GM21447 (cell line): ENCODE measurements at regions not wholly inside any gene's neighbourhood (a gene's known extent, or its start where the extent isn't known, plus 50 kb on each side); places are given as distances from the start of the nearest gene placed in this dataset.
"Not testable (repeated sequence)": the region's sequence is repeated elsewhere in the genome, so short reads cannot be mapped to it uniquely, and the experiment has no call there.

Experiments used
- ATAC-seq: cut with Tn5 transposase; IDR thresholded peaks from one replicate; pipeline ENCODE4 v1.9.1; 2021; ENCODE audit not compliant: unreplicated experiment

- ATAC-seq: no peak
Observed at GRCh38 chr20:29878777-29879442, 1378.6 kb upstream of the DEFB115 start.

GRCh38 chr20:29881107-29881506, 1376.4 kb upstream of the DEFB115 start:
- ATAC-seq: not testable (repeated sequence)

GRCh38 chr20:29883514-29884219, 1373.8 kb upstream of the DEFB115 start:
- ATAC-seq: not testable (repeated sequence)

GRCh38 chr20:29884322-29884721, 1373.1 kb upstream of the DEFB115 start:
- not testable (repeated sequence) for ATAC-seq

GRCh38 chr20:29885282-29886185, 1371.9 kb upstream of the DEFB115 start:
- not testable (repeated sequence) for ATAC-seq

GRCh38 chr20:29891555-29891954, 1365.9 kb upstream of the DEFB115 start:
- not testable (repeated sequence) for ATAC-seq
